HG03378 (cell line): ENCODE measurements at regions not wholly inside any gene's neighbourhood (a gene's known extent, or its start where the extent isn't known, plus 50 kb on each side); places are given as distances from the start of the nearest gene placed in this dataset.
"Not testable (repeated sequence)": the region's sequence is repeated elsewhere in the genome, so short reads cannot be mapped to it uniquely, and the experiment has no call there.

Experiments used
- ATAC-seq: cut with Tn5 transposase; IDR thresholded peaks from one replicate; pipeline ENCODE4 v1.9.1; 2021; ENCODE audit warnings: mild to moderate bottlenecking, moderate library complexity; ENCODE audit not compliant: unreplicated experiment

- ATAC-seq, result no peak
Observed at GRCh38 chr1:195851804-195852203, 756.4 kb downstream of the KCNT2 start.

GRCh38 chr1:195851016-195851601 is 757.1 kb downstream of the KCNT2 start:
- ATAC-seq, result no peak

- no peak for ATAC-seq
Observed at GRCh38 chr1:195849180-195849579, 759.1 kb downstream of the KCNT2 start.

- not testable (repeated sequence) for ATAC-seq
Observed at GRCh38 chr1:195847957-195848875, 760.0 kb downstream of the KCNT2 start.

- no peak for ATAC-seq
Observed at GRCh38 chr1:195831789-195832188, 776.5 kb downstream of the KCNT2 start.

- no peak for ATAC-seq
Observed at GRCh38 chr1:195828325-195828724, 779.9 kb downstream of the KCNT2 start.

- ATAC-seq, result no peak
Observed at GRCh38 chr1:195820925-195821324, 787.3 kb downstream of the KCNT2 start.

GRCh38 chr1:195806060-195806459 is 802.2 kb downstream of the KCNT2 start:
- ATAC-seq, result no peak

GRCh38 chr1:195804547-195804946 is 803.7 kb downstream of the KCNT2 start:
- ATAC-seq, result no peak

GRCh38 chr1:195799016-195799415 is 809.2 kb downstream of the KCNT2 start:
- ATAC-seq, result no peak

- ATAC-seq, result no peak
Observed at GRCh38 chr1:195794225-195794624, 814.0 kb downstream of the KCNT2 start.

GRCh38 chr1:195791796-195792195 is 816.4 kb downstream of the KCNT2 start:
- no peak for ATAC-seq

GRCh38 chr1:195790514-195791168 is 817.6 kb downstream of the KCNT2 start:
- ATAC-seq, result no peak

- no peak for ATAC-seq
Observed at GRCh38 chr1:195789321-195789720, 818.9 kb downstream of the KCNT2 start.

GRCh38 chr1:195788721-195789120 is 819.5 kb downstream of the KCNT2 start:
- no peak for ATAC-seq

- ATAC-seq, result no peak
Observed at GRCh38 chr1:195785830-195786229, 822.4 kb downstream of the KCNT2 start.

- no peak for ATAC-seq
Observed at GRCh38 chr1:195773931-195774330, 834.3 kb downstream of the KCNT2 start.

GRCh38 chr1:195769461-195769860 is 838.8 kb downstream of the KCNT2 start:
- ATAC-seq, result no peak

GRCh38 chr1:195768936-195769335 is 839.3 kb downstream of the KCNT2 start:
- ATAC-seq, result no peak

GRCh38 chr1:195768377-195768776 is 839.9 kb downstream of the KCNT2 start:
- no peak for ATAC-seq

GRCh38 chr1:195766709-195767108 is 841.5 kb downstream of the KCNT2 start:
- no peak for ATAC-seq

GRCh38 chr1:195765099-195765498 is 843.1 kb downstream of the KCNT2 start:
- no peak for ATAC-seq
